Activated T-helper 1 cell treated with anti-CD3 and anti-CD28 coated beads, Interleukin-2, amount 50 U/mL, for 16 hours (primary cell): ENCODE measurements at regions not wholly inside any gene's neighbourhood (a gene's known extent, or its start where the extent isn't known, plus 50 kb on each side); places are given as distances from the start of the nearest gene placed in this dataset.
"Not testable (repeated sequence)": the region's sequence is repeated elsewhere in the genome, so short reads cannot be mapped to it uniquely, and the experiment has no call there.

ENCODE experiments used
- DNase-seq, 2 donors: peaks; one replicate each; pipeline ENCODE4 v3.0.0-alpha.2; 2020; ENCODE audit warnings: low read depth in 1 of 2, low spot score in 1 of 2

DNA sequence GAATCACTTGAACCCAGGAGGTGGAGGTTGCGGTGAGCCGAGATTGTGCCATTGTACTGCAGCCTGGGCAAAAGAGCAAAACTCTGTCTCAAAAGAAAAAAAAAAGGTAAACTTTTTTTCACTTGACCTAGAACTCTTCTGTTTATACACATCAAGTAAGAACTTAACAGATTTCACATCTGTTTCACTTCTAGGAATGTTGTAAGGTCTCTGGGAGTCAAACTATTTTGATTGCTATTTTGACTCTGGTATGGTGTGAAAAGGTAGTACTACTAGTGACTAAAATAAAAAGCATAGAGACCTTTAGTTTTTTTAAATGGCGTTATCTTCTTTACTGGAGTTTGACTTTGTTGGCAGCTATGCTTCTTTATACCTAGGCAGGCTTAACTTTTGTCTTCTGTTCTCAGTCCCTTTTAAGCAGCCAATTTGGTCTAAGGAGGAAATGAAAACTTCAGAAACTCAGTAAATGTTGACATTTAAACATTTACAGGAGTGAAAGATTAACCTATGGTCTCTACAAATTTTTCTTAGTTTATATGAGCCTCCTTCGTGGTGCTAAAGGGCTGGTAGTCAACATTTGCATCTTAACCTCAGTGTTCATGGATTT is 84.7 kb downstream of the METTL2B start:
- DNase-seq, result not testable (repeated sequence)

DNA sequence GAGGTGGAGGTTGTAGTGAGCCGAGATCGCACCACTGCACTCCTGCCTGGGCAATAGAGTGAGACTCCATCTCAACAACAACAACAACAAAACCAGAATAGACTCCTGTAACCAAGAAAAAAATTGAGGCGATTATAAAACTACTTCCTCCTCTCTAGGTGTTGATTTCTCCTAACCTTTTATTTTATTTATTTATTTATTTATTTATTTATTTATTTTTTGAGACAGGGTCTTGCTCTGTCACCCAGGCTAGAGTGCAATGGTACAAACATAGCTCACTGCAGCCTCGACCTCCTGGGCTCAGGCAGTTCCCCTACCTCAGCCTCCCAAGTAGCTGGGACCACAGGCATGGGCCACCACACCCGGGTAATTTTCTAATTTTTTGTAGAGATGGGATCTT is 86.2 kb downstream of the METTL2B start:
- DNase-seq, result not testable (repeated sequence)

DNA sequence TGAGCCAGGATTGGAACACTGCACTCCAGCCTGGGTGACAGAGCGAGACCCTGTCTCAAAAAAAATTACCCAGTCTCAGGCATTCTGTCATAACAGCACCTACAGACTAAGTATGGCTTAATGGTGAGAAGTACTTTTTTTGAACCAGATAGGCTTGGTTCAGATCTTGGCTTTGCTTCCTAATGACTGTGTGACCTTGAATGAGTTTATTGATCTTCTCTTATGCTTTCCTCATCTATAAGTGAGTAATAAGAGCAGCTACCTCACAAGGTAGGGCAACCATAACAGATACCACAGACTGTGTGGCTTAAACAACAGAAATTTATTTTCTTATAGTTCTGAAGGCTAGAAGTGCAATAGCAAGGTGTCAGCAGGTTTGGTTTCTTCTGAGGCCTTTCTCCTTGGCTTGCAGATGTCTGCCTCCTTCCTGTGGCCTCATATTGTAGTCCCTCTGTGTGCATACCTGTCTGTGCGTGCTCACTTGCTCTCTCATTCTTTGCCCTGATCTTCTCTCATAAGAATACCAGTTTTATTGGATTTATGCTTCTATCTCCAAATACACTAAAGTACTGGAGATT is 87.7 kb downstream of the METTL2B start:
- not testable (repeated sequence) for DNase-seq

DNA sequence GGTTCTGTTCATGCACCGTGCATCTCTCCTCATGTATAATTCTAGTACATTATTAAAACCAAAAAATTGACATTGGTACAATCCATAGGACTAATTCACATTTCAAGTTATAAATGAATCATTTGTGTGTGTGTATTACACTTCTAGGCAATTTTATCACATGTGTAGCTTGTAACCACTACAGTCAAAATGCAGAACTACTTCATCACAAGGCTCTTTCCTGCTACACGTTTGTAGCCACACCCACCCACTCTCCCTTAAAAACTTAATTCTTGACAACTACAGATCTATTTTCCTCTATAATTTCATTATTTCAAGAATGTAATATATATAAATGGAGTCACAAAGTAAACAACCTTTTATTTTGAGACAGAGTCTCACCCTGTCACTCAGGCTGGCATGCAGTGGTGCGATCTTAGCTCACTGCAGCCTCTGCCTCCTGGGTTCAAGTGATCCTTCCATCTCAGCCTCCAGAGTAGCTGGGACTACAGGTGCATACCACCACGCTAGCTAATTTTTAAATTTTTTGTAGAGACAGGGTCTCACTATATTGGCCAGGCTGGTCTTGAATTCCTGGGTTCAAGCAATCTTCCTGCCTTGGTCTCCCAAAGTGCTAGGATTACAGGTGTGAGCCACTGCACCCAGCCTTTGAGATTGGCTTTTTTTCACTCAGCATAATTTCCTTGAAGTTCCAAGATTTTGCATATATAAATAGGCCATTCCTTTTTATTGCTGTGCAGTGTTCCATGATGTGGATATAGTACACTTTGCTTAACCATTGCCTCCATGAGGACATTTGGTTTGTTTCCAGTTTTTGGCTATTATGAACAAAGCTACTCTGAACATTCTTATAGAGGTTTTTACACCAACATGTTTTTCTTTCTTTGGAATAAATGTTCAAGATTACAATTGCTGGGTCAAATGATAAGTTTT is 88.7 kb downstream of the METTL2B start:
- DNase-seq, result not testable (repeated sequence)

DNA sequence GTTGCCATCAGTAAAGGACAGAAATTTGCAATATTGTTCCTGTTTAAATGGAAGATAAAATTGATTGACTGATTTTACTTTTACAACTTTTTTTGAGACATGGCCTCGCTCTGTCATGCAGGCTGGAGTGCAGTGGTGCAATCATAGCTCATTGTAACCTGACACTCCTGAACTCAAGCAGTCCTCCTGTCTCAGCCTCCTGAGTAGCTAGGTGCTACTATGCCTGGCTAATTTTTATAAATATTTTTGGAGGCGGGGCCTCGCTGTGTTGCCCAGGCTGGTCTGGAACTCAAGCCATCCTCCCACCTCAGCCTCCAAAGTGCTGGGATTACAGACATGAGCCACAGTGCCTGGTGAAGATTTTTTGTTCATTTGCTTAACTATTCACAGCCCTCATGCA is 96.8 kb upstream of the GARIN1A start:
- not testable (repeated sequence) for DNase-seq

DNA sequence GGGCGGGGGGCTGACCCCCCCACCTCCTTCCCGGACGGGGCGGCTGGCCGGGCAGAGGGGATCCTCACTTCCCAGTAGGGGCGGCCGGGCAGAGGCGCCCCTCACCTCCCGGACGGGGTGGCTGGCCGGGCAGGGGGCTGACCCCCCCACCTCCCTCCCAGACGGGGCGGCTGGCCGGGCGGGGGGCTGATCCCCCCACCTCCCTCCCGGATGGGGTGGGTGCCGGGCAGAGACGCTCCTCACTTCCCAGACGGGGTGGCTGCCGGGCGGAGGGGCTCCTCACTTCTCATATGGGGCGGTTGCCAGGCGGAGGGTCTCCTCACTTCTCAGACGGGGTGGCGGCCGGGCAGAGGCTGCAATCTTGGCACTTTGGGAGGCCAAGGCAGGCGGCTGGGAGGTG is 95.1 kb upstream of the GARIN1A start:
- DNase-seq, result not testable (repeated sequence)

DNA sequence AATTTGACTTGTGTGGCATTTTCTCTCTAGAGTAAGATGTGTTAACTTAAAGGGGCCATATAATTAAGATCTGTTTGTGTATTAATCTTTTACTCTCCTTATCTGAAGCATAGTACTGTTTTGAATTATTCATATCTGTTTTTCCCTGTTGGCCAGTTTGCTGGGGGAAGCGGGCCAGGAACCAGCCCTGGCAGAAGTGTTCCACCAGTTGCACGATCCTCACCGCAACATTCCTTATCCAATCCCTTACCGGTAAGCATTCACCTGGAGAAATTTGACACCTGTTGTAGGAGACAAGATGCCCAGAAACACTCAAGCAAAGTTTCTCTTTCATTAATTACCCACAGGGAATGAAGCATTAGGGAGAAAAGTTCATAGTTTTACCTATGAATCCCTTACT is 92.2 kb upstream of the GARIN1A start:
- not testable (repeated sequence) for DNase-seq

DNA sequence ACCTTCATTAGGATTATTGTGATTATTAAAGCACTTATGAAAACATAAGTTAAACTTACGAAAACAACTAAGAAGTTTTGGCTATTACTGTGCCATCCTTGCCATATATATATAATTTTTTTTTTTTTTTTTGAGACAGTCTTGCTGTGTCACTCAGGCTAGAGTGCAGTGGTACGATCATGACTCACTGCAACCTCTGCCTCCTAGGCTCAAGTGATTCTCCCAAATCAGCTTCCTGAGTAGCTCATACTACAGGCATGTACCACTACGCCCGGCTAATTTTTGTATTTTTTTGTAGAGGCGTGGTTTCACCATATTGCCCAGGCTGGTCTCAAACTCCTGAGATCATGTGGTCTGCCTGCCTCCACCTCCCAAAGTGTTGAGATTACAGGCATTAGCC is 91.0 kb upstream of the GARIN1A start:
- DNase-seq, result not testable (repeated sequence)

DNA sequence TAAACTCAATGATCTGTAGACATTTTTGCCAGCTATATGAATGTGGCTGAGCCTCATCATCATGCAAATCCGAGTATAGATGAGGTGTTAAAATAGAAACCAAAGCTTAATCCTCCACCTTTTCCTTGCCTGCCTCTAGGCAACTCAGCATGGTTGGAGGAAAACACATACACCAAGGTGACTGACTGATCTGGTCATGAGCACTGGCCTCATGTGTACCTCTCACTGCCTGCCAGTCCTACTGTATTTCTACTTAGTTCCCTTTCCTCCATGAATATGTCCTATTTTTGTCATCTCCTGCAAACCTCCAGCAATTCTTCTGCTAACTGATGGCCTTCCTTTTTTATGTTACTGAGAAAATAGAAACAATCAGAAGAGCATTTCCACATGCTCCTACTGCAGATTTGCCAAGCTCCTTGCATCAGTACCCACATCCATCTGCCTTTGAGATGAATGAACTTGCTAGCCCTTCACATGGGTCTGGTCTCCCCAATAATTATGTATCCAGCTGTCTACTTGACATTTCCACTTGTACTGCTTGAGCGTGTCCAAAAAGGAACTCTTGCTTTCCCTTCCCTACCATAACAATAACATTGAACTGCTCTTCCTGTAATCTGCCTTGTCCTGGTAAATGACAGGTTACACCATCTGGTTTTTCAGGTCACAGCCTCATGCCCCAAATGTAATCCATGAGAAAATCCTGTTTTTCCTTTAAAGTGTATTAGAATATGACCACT is 90.1 kb upstream of the GARIN1A start:
- not testable (repeated sequence) for DNase-seq

DNA sequence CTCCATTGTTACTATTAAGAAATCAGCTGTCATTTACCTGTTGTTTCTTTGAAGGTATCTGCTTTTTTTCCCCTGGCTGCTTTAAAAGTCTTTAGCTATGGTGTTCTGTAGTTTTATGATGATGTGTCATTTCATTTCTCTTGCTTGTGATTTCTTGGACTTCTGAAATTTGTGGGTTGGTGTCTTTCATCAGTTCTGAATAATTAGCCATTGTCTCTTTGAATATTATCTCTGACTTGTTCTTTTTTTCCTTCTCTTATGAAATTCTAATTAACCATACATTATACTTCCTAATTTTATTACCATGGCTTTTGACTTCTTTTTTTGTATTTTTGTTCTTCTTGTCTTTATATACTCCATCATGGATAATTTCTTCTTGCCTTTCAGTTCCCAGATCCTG is 85.4 kb upstream of the GARIN1A start:
- DNase-seq, result not testable (repeated sequence)

DNA sequence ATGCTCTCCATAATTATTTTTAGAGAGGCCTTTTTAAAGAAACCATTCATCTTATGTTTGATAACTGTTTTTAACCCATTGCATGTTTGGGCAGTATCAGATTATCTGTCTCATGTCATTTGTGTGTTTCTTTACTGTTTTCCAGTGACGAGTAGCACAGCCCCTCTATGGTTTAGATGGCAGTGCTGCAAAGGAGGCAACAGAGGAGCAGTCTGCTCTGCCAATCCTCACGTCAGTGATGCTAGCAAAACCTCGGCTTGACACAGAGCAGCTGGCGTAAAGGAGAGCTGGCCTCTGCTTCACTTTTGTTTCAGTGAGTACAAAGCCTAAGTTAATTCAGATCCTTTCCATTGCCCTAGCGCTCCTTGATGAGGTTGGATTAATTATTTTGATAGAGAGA is 80.4 kb upstream of the GARIN1A start:
- DNase-seq, result no peak

DNA sequence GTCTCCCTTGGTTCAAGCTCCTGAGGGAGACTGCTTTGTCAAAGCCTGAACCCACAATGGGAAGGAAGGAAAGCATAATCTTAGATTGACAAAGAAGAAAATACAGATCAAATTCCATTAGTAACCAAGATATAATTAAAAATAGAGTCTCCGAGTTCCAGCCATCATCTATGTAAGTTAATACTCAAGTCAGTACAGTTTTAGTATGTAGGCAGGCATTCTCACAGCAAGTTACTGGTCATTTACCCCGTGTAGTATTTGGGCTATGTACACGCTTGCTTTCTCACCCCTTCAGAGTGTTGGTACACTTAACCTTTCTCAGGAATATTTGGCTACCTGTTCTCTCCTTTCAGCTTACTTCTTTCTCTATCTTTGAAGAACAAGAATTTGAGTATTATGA is 79.9 kb upstream of the GARIN1A start:
- not testable (repeated sequence) for DNase-seq

DNA sequence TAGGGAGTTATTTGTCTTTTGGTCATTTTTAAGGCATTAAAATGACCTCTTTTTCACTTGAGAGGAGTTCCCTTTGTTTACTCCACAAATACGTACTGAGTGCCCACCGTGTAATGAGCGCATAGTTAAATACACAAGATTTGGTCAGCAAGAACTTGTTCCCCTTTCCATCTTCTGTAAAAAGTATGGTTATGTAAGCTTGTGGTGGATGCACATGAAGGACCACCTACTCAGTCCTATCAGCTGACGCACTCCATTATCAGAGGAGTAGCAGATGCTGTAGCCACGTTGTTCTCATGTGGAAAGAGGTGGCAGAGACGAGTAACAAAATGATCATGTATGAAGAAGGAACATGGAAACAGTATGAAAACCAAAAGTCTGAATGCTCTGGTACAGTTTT is 78.0 kb upstream of the GARIN1A start:
- not testable (repeated sequence) for DNase-seq

DNA sequence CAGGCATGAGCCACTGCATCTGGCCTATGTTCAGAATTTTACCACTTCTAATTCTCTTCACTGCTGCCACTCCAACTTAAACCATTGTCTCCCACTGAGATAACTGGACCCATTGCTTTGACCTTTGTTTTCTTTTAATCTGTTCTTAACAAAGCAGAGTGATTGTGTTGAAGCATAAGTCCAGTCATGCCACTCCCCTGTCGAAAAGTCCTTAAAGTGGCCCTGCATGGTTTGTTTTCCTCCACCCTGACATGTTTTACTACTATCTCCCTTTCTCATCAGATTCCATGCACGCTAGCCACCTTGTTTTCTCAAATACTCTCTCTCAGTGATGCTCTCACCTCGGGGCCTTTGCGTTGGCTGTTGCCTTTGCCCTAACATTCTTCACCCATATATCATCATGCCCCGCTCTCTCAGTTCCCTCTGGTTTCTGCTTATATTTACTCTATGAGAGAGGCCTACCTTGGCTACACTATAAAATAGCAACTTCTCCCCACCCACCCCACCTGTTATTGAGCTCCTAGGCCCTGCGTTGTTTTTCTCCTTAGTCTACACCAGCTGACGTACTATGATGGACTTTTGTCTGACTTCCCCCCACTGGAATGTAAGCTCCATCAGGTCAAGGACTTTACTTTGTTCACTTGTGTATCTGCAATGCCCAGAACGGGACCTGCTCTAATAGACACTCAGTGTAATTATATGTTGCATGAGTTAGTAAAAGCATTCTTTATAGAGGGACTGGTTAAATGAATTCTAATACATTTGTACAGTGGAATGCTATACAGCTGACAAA is 75.6 kb upstream of the GARIN1A start:
- not testable (repeated sequence) for DNase-seq

DNA sequence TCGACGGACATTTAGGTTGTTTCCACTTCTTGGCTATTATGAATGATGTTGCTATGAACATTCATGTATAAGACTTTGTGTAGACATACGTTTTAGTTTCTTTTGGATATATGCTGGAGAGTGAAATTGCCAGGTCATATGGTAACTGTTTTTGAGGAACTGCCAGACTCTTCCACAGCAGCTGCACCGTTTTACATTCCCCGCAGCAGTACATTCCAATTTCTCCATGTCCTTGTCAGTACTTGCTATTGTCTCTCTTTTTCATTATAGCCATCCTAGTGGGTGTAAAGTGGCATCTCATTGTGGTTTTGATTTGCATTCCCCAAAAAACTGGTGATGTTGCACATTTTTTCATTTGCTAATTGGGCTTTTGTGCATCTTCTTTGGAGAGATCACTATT is 73.1 kb upstream of the GARIN1A start:
- DNase-seq, result not testable (repeated sequence)

DNA sequence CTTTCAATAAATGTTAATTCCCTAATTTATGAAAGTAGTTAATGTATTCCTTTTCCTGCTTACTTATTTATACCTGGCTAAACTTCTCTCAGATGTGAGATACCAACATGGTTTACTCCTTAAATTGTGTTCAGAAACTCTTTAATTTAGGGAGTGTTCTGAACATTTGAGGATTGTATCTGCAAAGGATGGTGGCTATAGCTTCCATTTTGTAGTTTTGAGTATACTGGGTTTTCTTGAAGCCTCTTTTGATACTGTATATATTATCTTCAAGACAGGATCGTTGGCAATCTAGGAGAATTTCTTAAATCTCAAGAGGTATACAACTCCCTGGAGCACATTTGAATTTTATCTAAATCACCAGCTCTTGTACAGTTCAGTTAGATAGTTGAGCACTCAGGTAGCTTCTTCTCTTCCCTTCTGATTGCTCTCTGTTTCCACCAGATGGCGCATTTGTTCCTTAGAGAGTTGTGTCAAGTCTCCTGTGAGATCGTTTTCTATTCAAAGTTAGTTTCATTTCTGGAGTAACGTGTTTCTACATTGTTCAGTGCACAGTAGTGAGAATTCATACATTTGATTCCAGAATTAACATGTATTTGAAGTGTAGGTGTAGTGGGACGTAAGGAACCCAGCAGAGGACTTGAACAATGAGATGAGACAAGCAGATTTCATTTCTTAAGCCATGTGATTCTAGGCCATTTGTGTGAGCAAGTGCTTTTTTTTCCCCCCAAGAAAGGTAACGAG is 63.2 kb upstream of the GARIN1A start:
- peak in 1 of 2 donors; percentile 1 for DNase-seq

DNA sequence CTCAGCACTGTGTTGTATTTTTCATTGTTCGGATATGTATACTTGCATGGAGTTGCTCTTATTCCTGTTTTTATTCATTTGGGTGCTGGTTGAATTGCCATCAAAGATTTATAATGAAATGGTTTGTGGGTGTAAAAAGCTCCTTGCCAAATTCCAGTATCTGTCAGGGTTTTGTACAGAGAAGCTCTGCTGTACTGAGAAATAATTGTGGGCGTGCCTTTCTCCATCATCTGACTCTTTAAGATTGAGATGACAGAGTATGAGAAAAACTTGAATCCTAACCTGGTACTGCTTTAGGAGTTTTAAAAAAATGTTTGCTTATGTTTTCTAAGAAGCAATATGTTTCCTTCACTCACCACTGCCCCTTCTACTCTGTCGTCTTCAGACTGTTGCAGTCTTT is 58.7 kb upstream of the GARIN1A start:
- not testable (repeated sequence) for DNase-seq

DNA sequence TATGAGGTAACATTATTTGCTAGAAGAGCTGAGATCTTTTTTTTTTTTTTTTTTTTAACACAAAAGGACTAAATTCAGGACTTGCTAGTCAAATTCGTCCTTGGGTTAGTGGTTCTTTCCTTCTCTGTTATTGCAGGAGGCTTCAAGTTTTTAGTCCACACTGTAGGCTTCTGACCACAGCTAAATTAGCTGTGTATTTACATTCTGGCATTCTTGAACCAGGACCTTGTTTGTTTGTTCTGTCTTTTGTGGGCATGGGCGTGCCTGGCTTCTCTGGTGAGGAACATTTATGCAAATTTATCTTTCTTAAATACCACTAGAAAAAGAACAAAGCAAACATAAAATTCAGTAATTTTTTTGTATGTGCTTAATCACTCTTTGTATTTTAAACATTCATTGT is 57.3 kb upstream of the GARIN1A start:
- not testable (repeated sequence) for DNase-seq

DNA sequence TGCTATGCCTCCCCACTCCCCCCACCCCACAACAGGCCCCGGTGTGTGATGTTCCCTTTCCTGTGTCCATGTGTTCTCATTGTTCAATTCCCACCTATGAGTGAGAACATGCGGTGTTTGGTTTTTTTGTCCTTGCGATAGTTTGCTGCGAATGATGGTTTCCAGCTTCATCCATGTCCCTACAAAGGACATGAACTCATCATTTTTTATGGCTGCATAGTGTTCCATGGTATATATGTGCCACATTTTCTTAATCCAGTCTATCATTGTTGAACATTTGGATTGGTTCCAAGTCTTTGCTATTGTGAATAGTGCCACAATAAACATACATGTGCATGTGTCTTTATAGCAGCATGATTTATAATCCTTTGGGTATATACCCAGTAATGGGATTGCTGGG is 55.3 kb upstream of the GARIN1A start:
- DNase-seq, result not testable (repeated sequence)
